IPS-NIHi7 (cell line): ENCODE measurements at regions not wholly inside any gene's neighbourhood (a gene's known extent, or its start where the extent isn't known, plus 50 kb on each side); places are given as distances from the start of the nearest gene placed in this dataset.
"Not testable (repeated sequence)": the region's sequence is repeated elsewhere in the genome, so short reads cannot be mapped to it uniquely, and the experiment has no call there.

ENCODE experiments used
- DNase-seq: peaks from one replicate; pipeline ENCODE4 v3.0.0; 2012; ENCODE audit warnings: mixed read lengths; ENCODE audit errors: extremely low spot score

GRCh38 chr21:22164912-22165311 is 1166.7 kb downstream of the NCAM2 start:
- DNase-seq, result no peak

GRCh38 chr21:22174746-22175145 is 1176.5 kb downstream of the NCAM2 start:
- DNase-seq, result no peak

GRCh38 chr21:22189278-22189677 is 1191.1 kb downstream of the NCAM2 start:
- DNase-seq, result no peak

GRCh38 chr21:22191581-22191980 is 1193.4 kb downstream of the NCAM2 start:
- DNase-seq, result no peak

GRCh38 chr21:22192766-22193165 is 1194.6 kb downstream of the NCAM2 start:
- DNase-seq, result no peak

GRCh38 chr21:22194986-22195385 is 1196.8 kb downstream of the NCAM2 start:
- DNase-seq, result not testable (repeated sequence)

- DNase-seq, result no peak
Observed at GRCh38 chr21:22200378-22201092, 1202.3 kb downstream of the NCAM2 start.

GRCh38 chr21:22201126-22201525 is 1202.9 kb downstream of the NCAM2 start:
- DNase-seq, result no peak

- no peak for DNase-seq
Observed at GRCh38 chr21:22201669-22202068, 1203.5 kb downstream of the NCAM2 start.

- DNase-seq, result no peak
Observed at GRCh38 chr21:22209304-22209700, 1211.1 kb downstream of the NCAM2 start.

GRCh38 chr21:22211943-22212342 is 1213.7 kb downstream of the NCAM2 start:
- DNase-seq, result no peak

GRCh38 chr21:22223385-22223784 is 1225.2 kb downstream of the NCAM2 start:
- no peak for DNase-seq

- no peak for DNase-seq
Observed at GRCh38 chr21:22224261-22224660, 1226.1 kb downstream of the NCAM2 start.

- no peak for DNase-seq
Observed at GRCh38 chr21:22225299-22225698, 1227.1 kb downstream of the NCAM2 start.

- DNase-seq, result no peak
Observed at GRCh38 chr21:22231013-22231412, 1232.8 kb downstream of the NCAM2 start.

- no peak for DNase-seq
Observed at GRCh38 chr21:22235866-22236590, 1237.8 kb downstream of the NCAM2 start.

- DNase-seq, result no peak
Observed at GRCh38 chr21:22244516-22244915, 1246.3 kb downstream of the NCAM2 start.

GRCh38 chr21:22250355-22250754 is 1252.1 kb downstream of the NCAM2 start:
- DNase-seq, result no peak

GRCh38 chr21:22253761-22254160 is 1255.6 kb downstream of the NCAM2 start:
- DNase-seq, result no peak

- no peak for DNase-seq
Observed at GRCh38 chr21:22258821-22259220, 1260.6 kb downstream of the NCAM2 start.

- no peak for DNase-seq
Observed at GRCh38 chr21:22260274-22260673, 1262.1 kb downstream of the NCAM2 start.

GRCh38 chr21:22263890-22264289 is 1265.7 kb downstream of the NCAM2 start:
- DNase-seq, result no peak

- DNase-seq, result no peak
Observed at GRCh38 chr21:22277341-22277740, 1279.1 kb downstream of the NCAM2 start.
